GM23338 (cell line): ENCODE measurements at regions not wholly inside any gene's neighbourhood (a gene's known extent, or its start where the extent isn't known, plus 50 kb on each side); places are given as distances from the start of the nearest gene placed in this dataset.

ENCODE experiments used
- ATAC-seq: fragments of 200-7000 bp; cut with Tn5 transposase; 3 replicates; pipeline ENCODE4 v1.9.1; 2020
- DNase-seq: peaks from one replicate; pipeline ENCODE4 v3.0.0-alpha.2; 2015; ENCODE audit warnings: low spot score
- H2AFZ ChIP-seq: fragments of 200-600 bp; sonication (generic); 2 replicates; pipeline ENCODE4 v1.8.0; 2016; ENCODE audit warnings: antibody characterized with exemption, mild to moderate bottlenecking, moderate library complexity
- H3F3A ChIP-seq: fragments of 200-600 bp; sonication (generic); replicated peaks from 2 replicates; pipeline ENCODE4 v1.8.0; 2017; ENCODE audit warnings: antibody characterized with exemption, mixed run types, low read depth
- H3K27ac ChIP-seq: fragments of 200-600 bp; sonication (generic); 2 replicates; pipeline ENCODE4 v1.6.1; 2016; ENCODE audit warnings: low read depth
- H3K27me3 ChIP-seq: fragments of 200-600 bp; sonication (generic); 2 replicates; pipeline ENCODE4 v1.8.0; 2016; ENCODE audit warnings: mild to moderate bottlenecking, mixed run types, moderate library complexity; ENCODE audit not compliant: insufficient read depth
- H3K36me3 ChIP-seq: fragments of 200-600 bp; sonication (generic); 2 replicates; pipeline ENCODE4 v1.8.0; 2016; ENCODE audit warnings: mild to moderate bottlenecking; ENCODE audit not compliant: insufficient read depth
- H3K4me1 ChIP-seq: fragments of 200-600 bp; sonication (generic); 2 replicates; pipeline ENCODE4 v1.8.0; 2016; ENCODE audit warnings: mild to moderate bottlenecking, moderate library complexity; ENCODE audit not compliant: insufficient read depth
- H3K4me2 ChIP-seq: fragments of 200-600 bp; sonication (generic); 2 replicates; pipeline ENCODE4 v1.7.1; 2017; ENCODE audit warnings: mixed run types
- H3K4me3 ChIP-seq: fragments of 200-600 bp; sonication (generic); 2 replicates; pipeline ENCODE4 v1.6.1; 2016; ENCODE audit warnings: mixed run types
- H3K79me2 ChIP-seq: fragments of 200-600 bp; sonication (generic); replicated peaks from 2 replicates; pipeline ENCODE4 v1.8.0; 2017; ENCODE audit warnings: mild to moderate bottlenecking; ENCODE audit not compliant: insufficient read depth
- H3K9me2 ChIP-seq: fragments of 200-600 bp; sonication (generic); 2 replicates; pipeline ENCODE4 v1.8.0; 2017; ENCODE audit not compliant: insufficient read depth
- H4K20me1 ChIP-seq: fragments of 200-600 bp; sonication (generic); replicated peaks from 2 replicates; pipeline ENCODE4 v1.8.0; 2017; ENCODE audit warnings: mild to moderate bottlenecking; ENCODE audit not compliant: insufficient read depth
- H3K27ac Mint-ChIP-seq: 2 replicates; pipeline ENCODE4 v1.8.0; 2020; ENCODE audit warnings: inconsistent platforms, mild to moderate bottlenecking, moderate library complexity, mixed read lengths
- H3K27me3 Mint-ChIP-seq: 3 replicates; pipeline ENCODE4 v1.8.0; 2022; ENCODE audit warnings: low read depth, mild to moderate bottlenecking, moderate library complexity, mixed read lengths, inconsistent platforms; ENCODE audit not compliant: insufficient read depth, poor library complexity
- H3K36me3 Mint-ChIP-seq: 3 replicates; pipeline ENCODE4 v1.8.0; 2021; ENCODE audit warnings: low read depth, mild to moderate bottlenecking, inconsistent platforms, moderate library complexity, mixed read lengths
- H3K4me1 Mint-ChIP-seq: 3 replicates; pipeline ENCODE4 v1.8.0; 2020; ENCODE audit warnings: mild to moderate bottlenecking, inconsistent platforms, mixed read lengths
- H3K4me3 Mint-ChIP-seq: 3 replicates; pipeline ENCODE4 v1.8.0; 2021; ENCODE audit warnings: moderate library complexity, mild to moderate bottlenecking, inconsistent platforms, mixed read lengths
- H3K9me3 Mint-ChIP-seq: 3 replicates; pipeline ENCODE4 v1.8.0; 2020; ENCODE audit warnings: moderate library complexity, mild to moderate bottlenecking, inconsistent platforms, mixed read lengths
- ETS1 ChIP-seq: IDR thresholded peaks from 2 replicates; pipeline ENCODE4 v1.6.1; 2016; ENCODE audit warnings: antibody characterized with exemption
- EZH2 ChIP-seq: fragments of 200-600 bp; sonication (generic); IDR thresholded peaks from one replicate; pipeline ENCODE4 v1.8.0; 2017; ENCODE audit warnings: antibody characterized with exemption, mild to moderate bottlenecking, low read depth; ENCODE audit not compliant: unreplicated experiment
- EZH2phosphoT487 ChIP-seq: fragments of 200-600 bp; sonication (generic); IDR thresholded peaks from one replicate; pipeline ENCODE4 v1.8.1; 2018; ENCODE audit warnings: antibody characterized with exemption; ENCODE audit not compliant: unreplicated experiment
- JUNB ChIP-seq: IDR thresholded peaks from one replicate; pipeline ENCODE4 v1.6.1; 2016; ENCODE audit warnings: antibody characterized with exemption; ENCODE audit not compliant: unreplicated experiment
- POLR2AphosphoS5 ChIP-seq: IDR thresholded peaks from 2 replicates; pipeline ENCODE4 v1.6.1; 2016; ENCODE audit warnings: antibody characterized with exemption, low read depth
- REST ChIP-seq: IDR thresholded peaks from one replicate; pipeline ENCODE4 v1.6.1; 2018; ENCODE audit warnings: antibody characterized with exemption; ENCODE audit not compliant: unreplicated experiment
- ZNF114 ChIP-seq: fragments of 250-450 bp; sonication (Bioruptor Pico); IDR thresholded peaks from 2 replicates; pipeline ENCODE4 v1.5.0; 2020; ENCODE audit warnings: mild to moderate bottlenecking, moderate library complexity
- ZNF331 ChIP-seq: fragments of 250-450 bp; sonication (Bioruptor Pico); IDR thresholded peaks from 2 replicates; pipeline ENCODE4 v1.5.0; 2020; ENCODE audit warnings: low read depth, mild to moderate bottlenecking, moderate library complexity
- ZNF462 ChIP-seq: fragments of 250-450 bp; sonication (Bioruptor Pico); IDR thresholded peaks from 2 replicates; pipeline ENCODE4 v1.5.0; 2020; ENCODE audit warnings: mild to moderate bottlenecking, moderate library complexity

- no peaks in the 10 kb centered on the region for H3K4me1 Mint-ChIP-seq
- no peaks in the 10 kb centered on the region for H3K27me3 Mint-ChIP-seq
Measured at GRCh38 chr7:106552645-106553445, 108.1 kb downstream of the CCDC71L start.

GRCh38 chr7:106551936-106552335, 109.0 kb downstream of the CCDC71L start:
- H3K4me1 Mint-ChIP-seq = no peaks in the 10 kb centered on the region
- H3K9me3 Mint-ChIP-seq = peaks cover 5% of the 10 kb centered on the region; the same call in 1 of the 3 replicates
- ATAC-seq = no peak
- H3K27me3 Mint-ChIP-seq = no peaks in the 10 kb centered on the region
- peaks cover 14% of the 10 kb centered on the region; the same call in 1 of the 2 replicates for H3K9me2 ChIP-seq
- no peaks in the 10 kb centered on the region for H3K27me3 ChIP-seq
- H3K4me1 ChIP-seq = no peaks in the 10 kb centered on the region
- no peak overlapping the region for H3K4me2 ChIP-seq
- no peaks in the 10 kb centered on the region for H3F3A ChIP-seq
- H4K20me1 ChIP-seq = no peaks in the 10 kb centered on the region
- no peak overlapping the region for H2AFZ ChIP-seq
- H3K4me3 ChIP-seq = no peak overlapping the region
- no peak overlapping the region for H3K27ac Mint-ChIP-seq
- H3K79me2 ChIP-seq = no peaks in the 10 kb centered on the region
- no peaks in the 10 kb centered on the region for H3K36me3 Mint-ChIP-seq
- no peak overlapping the region for H3K27ac ChIP-seq
- no peak overlapping the region for H3K4me3 Mint-ChIP-seq
- DNase-seq = no peak
- no peaks in the 10 kb centered on the region for H3K36me3 ChIP-seq
- no peak for TF ChIP-seq EZH2
- no peak for TF ChIP-seq EZH2phosphoT487
- TF ChIP-seq ZNF331 (CRISPR knock-in tag) = no peak
- TF ChIP-seq ZNF462 (CRISPR knock-in tag) = no peak
- TF ChIP-seq POLR2AphosphoS5 = no peak
- TF ChIP-seq JUNB = no peak
- no peak for TF ChIP-seq ETS1
- TF ChIP-seq ZNF114 (CRISPR knock-in tag) = no peak
- TF ChIP-seq REST = no peak

More at GRCh38 chr7:106552645-106553445, 108.1 kb downstream of the CCDC71L start:
- H3K4me3 ChIP-seq = no peak overlapping the region
- Mint-ChIP-seq H3K9me3 (peaks cover 5% of the 10 kb centered on the region; the same call in 1 of the 3 replicates), H3K27ac (no peak overlapping the region), H3K36me3 (no peaks in the 10 kb centered on the region), H3K4me3 (no peak overlapping the region)
- H2AFZ ChIP-seq = no peak overlapping the region
- DNase-seq = no peak
- H3K27ac ChIP-seq = no peak overlapping the region
- H3K27me3 ChIP-seq = no peaks in the 10 kb centered on the region
- no peak for TF ChIP-seq EZH2
- no peak for TF ChIP-seq JUNB
- no peak for TF ChIP-seq POLR2AphosphoS5
- TF ChIP-seq ZNF331 (CRISPR knock-in tag) = no peak
- no peaks in the 10 kb centered on the region for H4K20me1 ChIP-seq
- no peak overlapping the region for H3K4me2 ChIP-seq
- peaks cover 8% of the 10 kb centered on the region; the same call in 1 of the 2 replicates for H3K9me2 ChIP-seq
- no peaks in the 10 kb centered on the region for H3K79me2 ChIP-seq
- no peaks in the 10 kb centered on the region for H3K4me1 ChIP-seq
- H3K36me3 ChIP-seq = no peaks in the 10 kb centered on the region
- H3F3A ChIP-seq = no peaks in the 10 kb centered on the region
- ATAC-seq = no peak
